Breast epithelium (tissue), 4 donors: ENCODE measurements at regions not wholly inside any gene's neighbourhood (a gene's known extent, or its start where the extent isn't known, plus 50 kb on each side); places are given as distances from the start of the nearest gene placed in this dataset.

Experiments used
- DNase-seq, 2 donors: peaks; one replicate each; pipeline ENCODE4 v3.0.0-alpha.2; 2019; ENCODE audit warnings: low spot score in 2 of 2
- H3K27ac ChIP-seq, 2 donors: fragments of 200-600 bp; sonication (generic) in 1 of 2; one replicate each; pipeline ENCODE4 v1.5.1; 2016 to 2019; ENCODE audit warnings: mild to moderate bottlenecking in 1 of 2
- H3K27me3 ChIP-seq, 2 donors: fragments of 200-600 bp; sonication (generic) in 1 of 2; one replicate each; pipeline versions ENCODE4 v1.5.1 to v1.6.0; 2017 to 2019; ENCODE audit warnings: control low read depth in 1 of 2, mild to moderate bottlenecking in 1 of 2
- H3K36me3 ChIP-seq: fragments of 200-600 bp; one replicate; pipeline ENCODE4 v1.5.1; 2019
- H3K4me1 ChIP-seq, 2 donors: fragments of 200-600 bp; sonication (generic); one replicate each; pipeline ENCODE4 v1.5.1; 2016 to 2019; ENCODE audit warnings: control low read depth in 1 of 2
- H3K4me3 ChIP-seq, 3 donors: fragments of 200-600 bp; sonication (generic); 1 replicate in 2 of 3; 2 replicates in 1 of 3; pipeline ENCODE4 v1.5.1; 2016 to 2019; ENCODE audit warnings: mild to moderate bottlenecking in 3 of 3, moderate library complexity in 2 of 3
- H3K9me3 ChIP-seq, 2 donors: fragments of 200-600 bp; sonication (generic) in 1 of 2; one replicate each; pipeline ENCODE4 v1.5.1; 2016 to 2019; ENCODE audit warnings: control low read depth in 1 of 2
- CTCF ChIP-seq, 3 donors: fragments of 450-650 bp; IDR thresholded peaks; one replicate each; pipeline ENCODE4 v1.5.1; 2016 to 2017; ENCODE audit warnings: antibody characterized with exemption in 3 of 3, mild to moderate bottlenecking in 3 of 3, moderate library complexity in 3 of 3
- POLR2A ChIP-seq: fragments of 450-650 bp; IDR thresholded peaks from one replicate; pipeline ENCODE4 v1.6.1; 2016; ENCODE audit warnings: antibody characterized with exemption, mild to moderate bottlenecking, moderate library complexity
- POLR2AphosphoS5 ChIP-seq, 3 donors: sonication (generic); formaldehyde crosslinking; IDR thresholded peaks; one replicate each; pipeline ENCODE4 v1.6.1; 2017; ENCODE audit warnings: antibody characterized with exemption in 3 of 3
- intact Hi-C: fragments of 100-400 bp; cut with DNase I; formaldehyde crosslinking; loops from one replicate; pipeline ENCODE4 v1.15.1; 2023; ENCODE audit warnings: low total_unique reads

- Histone ChIP-seq H3K4me1 (no peaks in the 10 kb centered on the region), H3K36me3 (no peaks in the 10 kb centered on the region), H3K27ac (no peak overlapping the region), H3K9me3 (no peaks in the 10 kb centered on the region), H3K27me3 (peaks cover 0 to 25% of the 10 kb centered on the region in 2 donors), H3K4me3 (no peak overlapping the region)
- DNase-seq = no peak
- TF ChIP-seq CTCF (IDR thresholded peaks at IDR 0.05) (no peak), POLR2A (no peak), POLR2AphosphoS5 (IDR thresholded peaks at IDR 0.05) (no peak)
- intact Hi-C loops = no loop called here
Observed at GRCh38 chr2:239557516-239557915, 156.7 kb upstream of the HDAC4 start.

GRCh38 chr2:239555571-239555905, 154.7 kb upstream of the HDAC4 start:
- Histone ChIP-seq H3K36me3 (no peaks in the 10 kb centered on the region), H3K4me3 (no peak overlapping the region), H3K27ac (no peak overlapping the region), H3K4me1 (no peaks in the 10 kb centered on the region), H3K27me3 (peaks cover 0 to 25% of the 10 kb centered on the region in 2 donors), H3K9me3 (no peaks in the 10 kb centered on the region)
- no peak for TF ChIP-seq CTCF (IDR thresholded peaks at IDR 0.05)
- no peak for DNase-seq
- intact Hi-C loops = no loop called here

- peaks cover 0 to 25% of the 10 kb centered on the region in 2 donors for H3K27me3 ChIP-seq
- peak in 1 of 2 donors; percentile 17 for DNase-seq
- H3K27ac ChIP-seq = no peak overlapping the region
- H3K4me1 ChIP-seq = no peaks in the 10 kb centered on the region
- H3K9me3 ChIP-seq = no peaks in the 10 kb centered on the region
- H3K4me3 ChIP-seq = no peak overlapping the region
- intact Hi-C loops = no loop called here
- no peaks in the 10 kb centered on the region for H3K36me3 ChIP-seq
- TF ChIP-seq POLR2A = no peak
- TF ChIP-seq POLR2AphosphoS5 (IDR thresholded peaks at IDR 0.05) = no peak
- no peak for TF ChIP-seq CTCF (IDR thresholded peaks at IDR 0.05)
Observed at GRCh38 chr2:239554766-239555570, 154.1 kb upstream of the HDAC4 start.

GRCh38 chr2:239553376-239554000, 152.7 kb upstream of the HDAC4 start:
- intact Hi-C loops = no loop called here
- DNase-seq = peak in 1 of 2 donors; percentile 30
- no peak overlapping the region for H3K27ac ChIP-seq
- no peaks in the 10 kb centered on the region for H3K36me3 ChIP-seq
- H3K27me3 ChIP-seq = peaks cover 0 to 14% of the 10 kb centered on the region in 2 donors
- H3K4me3 ChIP-seq = no peak overlapping the region
- H3K4me1 ChIP-seq = no peaks in the 10 kb centered on the region
- no peak for TF ChIP-seq CTCF (IDR thresholded peaks at IDR 0.05)
- no peak for TF ChIP-seq POLR2A
- TF ChIP-seq POLR2AphosphoS5 (IDR thresholded peaks at IDR 0.05) = no peak
- no peaks in the 10 kb centered on the region for H3K9me3 ChIP-seq

- H3K4me3 ChIP-seq = no peak overlapping the region
- H3K9me3 ChIP-seq = no peaks in the 10 kb centered on the region
- no peaks in the 10 kb centered on the region for H3K4me1 ChIP-seq
- TF ChIP-seq POLR2A (no peak), CTCF (IDR thresholded peaks at IDR 0.05) (no peak), POLR2AphosphoS5 (IDR thresholded peaks at IDR 0.05) (no peak)
- H3K27me3 ChIP-seq = peaks cover 0 to 16% of the 10 kb centered on the region in 2 donors
- peak in 1 of 2 donors; percentile 38 for DNase-seq
- H3K27ac ChIP-seq = no peak overlapping the region
- H3K36me3 ChIP-seq = no peaks in the 10 kb centered on the region
- intact Hi-C loops = no loop called here
Observed at GRCh38 chr2:239552213-239552926, 151.6 kb upstream of the HDAC4 start.
